Tibial nerve (tissue), 4 donors: ENCODE measurements at regions not wholly inside any gene's neighbourhood (a gene's known extent, or its start where the extent isn't known, plus 50 kb on each side); places are given as distances from the start of the nearest gene placed in this dataset.

Experiments
- DNase-seq, 2 donors: peaks; one replicate each; pipeline ENCODE4 v3.0.0-alpha.2; 2019; ENCODE audit warnings: low spot score in 2 of 2
- H3K27ac ChIP-seq, 4 donors: fragments of 200-600 bp; sonication (generic) in 3 of 4; one replicate each; pipeline ENCODE4 v1.5.1; 2017 to 2019; ENCODE audit warnings: mild to moderate bottlenecking in 1 of 4
- H3K27me3 ChIP-seq, 2 donors: fragments of 200-600 bp; sonication (generic) in 1 of 2; one replicate each; pipeline versions ENCODE4 v1.5.1 to v1.6.0; 2017 to 2019
- H3K36me3 ChIP-seq, 3 donors: fragments of 200-600 bp; sonication (generic); one replicate each; pipeline ENCODE4 v1.5.1; 2018 to 2019
- H3K4me1 ChIP-seq, 4 donors: fragments of 200-600 bp; sonication (generic) in 3 of 4; one replicate each; pipeline ENCODE4 v1.5.1; 2017 to 2019
- H3K4me3 ChIP-seq, 4 donors: fragments of 200-600 bp; sonication (generic) in 3 of 4; one replicate each; pipeline ENCODE4 v1.5.1; 2017 to 2019; ENCODE audit warnings: mild to moderate bottlenecking in 1 of 4, moderate library complexity in 1 of 4
- H3K9me3 ChIP-seq, 4 donors: fragments of 200-600 bp; sonication (generic) in 3 of 4; one replicate each; pipeline ENCODE4 v1.5.1; 2017 to 2019
- CTCF ChIP-seq, 5 experiments: fragments of 200-600 bp in 3 of 5; fragments of 450-650 bp in 2 of 5; sonication (generic) in 3 of 5; IDR thresholded peaks; one replicate each; pipeline ENCODE4 v1.5.1; 2016 to 2019; ENCODE audit warnings: antibody characterized with exemption in 5 of 5, mild to moderate bottlenecking in 3 of 5, moderate library complexity in 2 of 5
- EP300 ChIP-seq, 2 donors: sonication (generic); formaldehyde crosslinking; IDR thresholded peaks; one replicate each; pipeline ENCODE4 v1.6.1; 2017; ENCODE audit warnings: antibody characterized with exemption in 2 of 2, mild to moderate bottlenecking in 1 of 2
- POLR2A ChIP-seq, 2 donors: fragments of 450-650 bp; IDR thresholded peaks; one replicate each; pipeline ENCODE4 v1.6.1; 2017; ENCODE audit warnings: antibody characterized with exemption in 2 of 2, mild to moderate bottlenecking in 2 of 2, moderate library complexity in 2 of 2
- WGBS, 2 donors: methylation state at CpG; one replicate each; pipeline ENCODE4 v1.1.5; 2018; 5-methylcytosine and 5-hydroxymethylcytosine counted together

- 88 to 92% methylated on average over 1 of the region's 1 CpG for WGBS, 2 donors
- TF ChIP-seq EP300 (IDR thresholded peaks at IDR 0.05) = no peak
- no peak for TF ChIP-seq CTCF (IDR thresholded peaks at IDR 0.05)
- TF ChIP-seq POLR2A (IDR thresholded peaks at IDR 0.05) = no peak
- Histone ChIP-seq H3K27ac (no peak overlapping the region), H3K27me3 (no peaks in the 10 kb centered on the region), H3K4me3 (no peak overlapping the region), H3K4me1 (no peaks in the 10 kb centered on the region), H3K36me3 (no peaks in the 10 kb centered on the region), H3K9me3 (peaks cover 0 to 27% (median 0%) of the 10 kb centered on the region in 4 donors)
- DNase-seq = no peak
These were observed 662.6 kb downstream of the METTL15 start for GRCh38 chr11:28770806-28771205.

GRCh38 chr11:28767574-28767973, 659.4 kb downstream of the METTL15 start:
- Histone ChIP-seq H3K27ac (no peak overlapping the region), H3K27me3 (no peaks in the 10 kb centered on the region), H3K36me3 (no peaks in the 10 kb centered on the region), H3K9me3 (peaks cover 0 to 15% (median 0%) of the 10 kb centered on the region in 4 donors), H3K4me3 (no peak overlapping the region), H3K4me1 (no peaks in the 10 kb centered on the region)
- WGBS, 2 donors = 64 to 68% methylated on average over 1 of the region's 1 CpG
- DNase-seq = no peak
- TF ChIP-seq CTCF (IDR thresholded peaks at IDR 0.05) = no peak
- no peak for TF ChIP-seq EP300 (IDR thresholded peaks at IDR 0.05)
- TF ChIP-seq POLR2A (IDR thresholded peaks at IDR 0.05) = no peak

- Histone ChIP-seq H3K27ac (no peak overlapping the region), H3K9me3 (no peaks in the 10 kb centered on the region), H3K27me3 (no peaks in the 10 kb centered on the region), H3K36me3 (no peaks in the 10 kb centered on the region), H3K4me1 (no peaks in the 10 kb centered on the region), H3K4me3 (no peak overlapping the region)
- no peak for DNase-seq
- no peak for TF ChIP-seq POLR2A (IDR thresholded peaks at IDR 0.05)
- TF ChIP-seq EP300 (IDR thresholded peaks at IDR 0.05) = no peak
- TF ChIP-seq CTCF (IDR thresholded peaks at IDR 0.05) = no peak
- 71 to 82% methylated on average over 1 of the region's 1 CpG for WGBS, 2 donors
These were observed 655.7 kb downstream of the METTL15 start for GRCh38 chr11:28763876-28764275.

GRCh38 chr11:28763151-28763550, 655.0 kb downstream of the METTL15 start:
- no peak overlapping the region for H3K27ac ChIP-seq
- H3K9me3 ChIP-seq = no peaks in the 10 kb centered on the region
- H3K36me3 ChIP-seq = no peaks in the 10 kb centered on the region
- no peaks in the 10 kb centered on the region for H3K4me1 ChIP-seq
- no peak overlapping the region for H3K4me3 ChIP-seq
- no peak for DNase-seq
- H3K27me3 ChIP-seq = no peaks in the 10 kb centered on the region
- no peak for TF ChIP-seq EP300 (IDR thresholded peaks at IDR 0.05)
- no peak for TF ChIP-seq POLR2A (IDR thresholded peaks at IDR 0.05)
- TF ChIP-seq CTCF (IDR thresholded peaks at IDR 0.05) = no peak
- WGBS, 2 donors = 56 to 59% methylated on average over 1 of the region's 1 CpG

- H3K27ac ChIP-seq = no peak overlapping the region
- H3K36me3 ChIP-seq = no peaks in the 10 kb centered on the region
- DNase-seq = no peak
- TF ChIP-seq POLR2A (IDR thresholded peaks at IDR 0.05) (no peak), CTCF (IDR thresholded peaks at IDR 0.05) (no peak), EP300 (IDR thresholded peaks at IDR 0.05) (no peak)
- H3K4me1 ChIP-seq = no peaks in the 10 kb centered on the region
- 61 to 68% methylated on average over 8 of the region's 8 CpGs for WGBS, 2 donors
- H3K9me3 ChIP-seq = no peaks in the 10 kb centered on the region
- H3K4me3 ChIP-seq = no peak overlapping the region
- no peaks in the 10 kb centered on the region for H3K27me3 ChIP-seq
These were observed 652.6 kb downstream of the METTL15 start for GRCh38 chr11:28760676-28761390.
